IMR-90 (cell line): ENCODE measurements at regions not wholly inside any gene's neighbourhood (a gene's known extent, or its start where the extent isn't known, plus 50 kb on each side); places are given as distances from the start of the nearest gene placed in this dataset.
A peak's percentile ranks its signal among the peaks of the same experiment; 100 is the strongest.

Experiments
- ATAC-seq: fragments of 200-7000 bp; cut with Tn5 transposase; 2 replicates; pipeline ENCODE4 v1.9.1; 2020; ENCODE audit warnings: low read depth, mild to moderate bottlenecking, moderate library complexity
- BruUV-seq: library from RNA; stranded (reverse); fragments of 400-500 nt; replicated peaks from 2 replicates; lab custom pipeline; 2021; lab: Mats Ljungman, UMichigan
- CTCF ChIA-PET: fragments of 300-600 bp; formaldehyde crosslinking; extraction: SDS; loops from one replicate; lab custom pipeline; 2021; ENCODE audit warnings: antibody characterized with exemption; lab: Yijun Ruan, JAX
- POLR2A ChIA-PET: fragments of 300-600 bp; sonication (Branson Sonifier 250); formaldehyde crosslinking; loops from one replicate; lab custom pipeline; 2022; ENCODE audit warnings: antibody characterized with exemption; ENCODE audit not compliant: unreplicated experiment; lab: Charles Lee
- DNase-seq: peaks from one replicate; pipeline ENCODE4 v3.0.0; 2013
- H2AFZ ChIP-seq: replicated peaks from 2 replicates; pipeline ENCODE3; 2013; ENCODE audit warnings: low read length, mild to moderate bottlenecking; ENCODE audit not compliant: poor library complexity
- H2AK5ac ChIP-seq: 2 replicates; pipeline ENCODE4 v1.6.1; 2013; ENCODE audit warnings: low read depth, low read length, inconsistent platforms
- H2AK9ac ChIP-seq: replicated peaks from 2 replicates; pipeline ENCODE3; 2013; ENCODE audit warnings: mild to moderate bottlenecking, low read depth, low read length, moderate library complexity; ENCODE audit not compliant: poor library complexity
- H2BK120ac ChIP-seq: 2 replicates; pipeline ENCODE4 v1.6.1; 2013; ENCODE audit warnings: low read depth, low read length, inconsistent platforms
- H2BK15ac ChIP-seq: 3 replicates; pipeline ENCODE4 v1.6.1; 2013; ENCODE audit warnings: low read depth, low read length, inconsistent platforms
- H2BK20ac ChIP-seq: 2 replicates; pipeline ENCODE4 v1.6.1; 2013; ENCODE audit warnings: low read depth, mild to moderate bottlenecking, inconsistent platforms, low read length, moderate library complexity
- H2BK5ac ChIP-seq: 2 replicates; pipeline ENCODE4 v1.6.1; 2013; ENCODE audit warnings: mild to moderate bottlenecking, low read depth, low read length, inconsistent platforms; ENCODE audit not compliant: poor library complexity, severe bottlenecking
- H3K14ac ChIP-seq: replicated peaks from 2 replicates; pipeline ENCODE4 v1.6.1; 2013; ENCODE audit warnings: low read depth, low read length, inconsistent platforms
- H3K18ac ChIP-seq: 2 replicates; pipeline ENCODE4 v1.6.1; 2013; ENCODE audit warnings: low read depth, low read length, control low read depth
- H3K23ac ChIP-seq: 2 replicates; pipeline ENCODE4 v1.6.1; 2013; ENCODE audit warnings: low read depth, low read length, inconsistent platforms
- H3K27ac ChIP-seq: 2 replicates; pipeline ENCODE4 v1.5.1; 2013; ENCODE audit warnings: mild to moderate bottlenecking, control low read depth, low read length; ENCODE audit not compliant: insufficient read depth
- H3K27me3 ChIP-seq: 2 replicates; pipeline ENCODE4 v1.6.1; 2013; ENCODE audit warnings: low read length; ENCODE audit not compliant: control insufficient read depth, insufficient read depth
- H3K36me3 ChIP-seq: 2 replicates; pipeline ENCODE4 v1.6.1; 2013; ENCODE audit warnings: low read length, mixed read lengths; ENCODE audit not compliant: control insufficient read depth, insufficient read depth
- H3K4ac ChIP-seq: 2 replicates; pipeline ENCODE4 v1.6.1; 2013; ENCODE audit warnings: low read depth, low read length, inconsistent platforms
- H3K4me1 ChIP-seq: 2 replicates; pipeline ENCODE4 v1.6.1; 2013; ENCODE audit warnings: low read length, mixed read lengths; ENCODE audit not compliant: control insufficient read depth, insufficient read depth
- H3K4me2 ChIP-seq: 2 replicates; pipeline ENCODE4 v1.6.1; 2013; ENCODE audit warnings: low read depth, mild to moderate bottlenecking, control low read depth, low read length, moderate library complexity
- H3K4me3 ChIP-seq: 2 replicates; pipeline ENCODE4 v1.5.1; 2013; ENCODE audit warnings: low read depth, mild to moderate bottlenecking, control low read depth, low read length, moderate library complexity; ENCODE audit not compliant: insufficient read depth
- H3K56ac ChIP-seq: 2 replicates; pipeline ENCODE4 v1.6.1; 2013; ENCODE audit warnings: low read length, inconsistent platforms; ENCODE audit not compliant: insufficient read depth; ENCODE audit errors: extremely low read depth
- H3K79me1 ChIP-seq, 2 experiments: 2 replicates each; pipeline ENCODE4 v1.6.1; 2013; ENCODE audit warnings: low read length in 2 of 2, inconsistent platforms in 1 of 2, low read depth in 1 of 2
- H3K9ac ChIP-seq: 2 replicates; pipeline ENCODE4 v1.6.1; 2013; ENCODE audit warnings: low read depth, low read length, control low read depth
- H3K9me1 ChIP-seq: 2 replicates; pipeline ENCODE4 v1.6.1; 2013; ENCODE audit warnings: low read length, inconsistent platforms; ENCODE audit not compliant: insufficient read depth
- H3K9me3 ChIP-seq: 2 replicates; pipeline ENCODE4 v1.6.1; 2013; ENCODE audit warnings: low read length; ENCODE audit not compliant: control insufficient read depth, insufficient read depth
- H4K20me1 ChIP-seq: 2 replicates; pipeline ENCODE4 v1.6.1; 2013; ENCODE audit warnings: low read length, inconsistent platforms; ENCODE audit not compliant: insufficient read depth
- H4K5ac ChIP-seq: 2 replicates; pipeline ENCODE4 v1.6.1; 2013; ENCODE audit warnings: mild to moderate bottlenecking, low read depth, low read length, control low read depth
- H4K8ac ChIP-seq, 2 experiments: 2 replicates each; pipeline ENCODE4 v1.6.1; 2013; ENCODE audit warnings: low read depth in 2 of 2, low read length in 2 of 2, control low read depth in 1 of 2, inconsistent platforms in 1 of 2
- H4K91ac ChIP-seq: 2 replicates; pipeline ENCODE4 v1.6.1; 2013; ENCODE audit warnings: low read depth, low read length, inconsistent platforms; ENCODE audit not compliant: insufficient read depth
- BHLHE40 ChIP-seq: fragments of 150-350 bp; IDR thresholded peaks from 2 replicates; pipeline ENCODE4 v1.6.1; 2016; ENCODE audit warnings: mild to moderate bottlenecking, low read depth, low read length
- CEBPB ChIP-seq: IDR thresholded peaks from 2 replicates; pipeline ENCODE4 v1.6.1; 2012; ENCODE audit warnings: low read depth, low read length, improper control_type of control experiment
- CHD1 ChIP-seq: IDR thresholded peaks from 2 replicates; pipeline ENCODE4 v1.6.1; 2012; ENCODE audit warnings: low read depth, low read length, improper control_type of control experiment
- CTCF ChIP-seq: conservative IDR thresholded peaks from 2 replicates; pipeline ENCODE4 v1.5.1; 2012; ENCODE audit warnings: mild to moderate bottlenecking, low read depth, low read length, improper control_type of control experiment
- FOS ChIP-seq: fragments of 150-350 bp; IDR thresholded peaks from 2 replicates; pipeline ENCODE4 v1.6.1; 2016; ENCODE audit warnings: low read depth, low read length
- MAZ ChIP-seq: IDR thresholded peaks from 2 replicates; pipeline ENCODE4 v1.6.1; 2012; ENCODE audit warnings: low read depth, mild to moderate bottlenecking, low read length, improper control_type of control experiment, moderate library complexity, borderline replicate concordance
- MXI1 ChIP-seq: IDR thresholded peaks from 2 replicates; pipeline ENCODE4 v1.6.1; 2012; ENCODE audit warnings: low read depth, mild to moderate bottlenecking, low read length, moderate library complexity, borderline replicate concordance
- NFE2L2 ChIP-seq: fragments of 150-350 bp; IDR thresholded peaks from 2 replicates; pipeline ENCODE4 v1.6.1; 2016; ENCODE audit warnings: low read depth, mild to moderate bottlenecking, low read length
- POLR2A ChIP-seq: IDR thresholded peaks from 2 replicates; pipeline ENCODE4 v1.6.1; 2012; ENCODE audit warnings: mild to moderate bottlenecking, low read depth, low read length
- RAD21 ChIP-seq: IDR thresholded peaks from 2 replicates; pipeline ENCODE4 v1.6.1; 2012; ENCODE audit warnings: low read length, improper control_type of control experiment
- RCOR1 ChIP-seq: IDR thresholded peaks from 2 replicates; pipeline ENCODE4 v1.6.1; 2012; ENCODE audit warnings: mild to moderate bottlenecking, low read length, improper control_type of control experiment; ENCODE audit not compliant: insufficient replicate concordance
- RFX5 ChIP-seq: IDR thresholded peaks from 2 replicates; pipeline ENCODE4 v1.8.0; 2012; ENCODE audit warnings: low read depth, mild to moderate bottlenecking, low read length, moderate library complexity
- SMC3 ChIP-seq: fragments of 150-350 bp; IDR thresholded peaks from 2 replicates; pipeline ENCODE4 v1.6.1; 2016; ENCODE audit warnings: low read depth, mild to moderate bottlenecking, antibody characterized with exemption, low read length, moderate library complexity
- WGBS, 2 experiments: methylation state at CpG; one replicate each; pipeline versions ENCODE4 v1.1.5 to v1.1.7; 2013; ENCODE audit warnings: missing lambda C conversion rate in 2 of 2; ENCODE audit not compliant: insufficient read length in 1 of 2; ENCODE audit errors: extremely low coverage in 2 of 2; 5-methylcytosine and 5-hydroxymethylcytosine counted together
- dilution Hi-C: fragments of 300-500 bp; cut with HindIII; formaldehyde crosslinking; loops from one replicate; pipeline ENCODE4 v1.14.3; 2018; ENCODE audit warnings: low sequenced_read_pairs; ENCODE audit not compliant: unreplicated experiment
- in situ Hi-C: fragments of 300-500 bp; cut with MboI; formaldehyde crosslinking; loops from 3 replicates; pipeline ENCODE4 v1.14.3; 2019; ENCODE audit warnings: low sequenced_read_pairs, inconsistent platforms, mixed read lengths
- intact Hi-C: fragments of 100-400 bp; cut with micrococcal nuclease; formaldehyde crosslinking; loops from 2 replicates; pipeline ENCODE4 v1.10.0; 2022

GRCh38 chr12:127233016-127233415, 1034.0 kb upstream of the TMEM132C start:
- Histone ChIP-seq H2AK5ac (no peak overlapping the region; the same call in 1 of the 2 replicates), H4K5ac (no peak overlapping the region)
- intact Hi-C loops = no loop called here

More at GRCh38 chr12:127233016-127233415, 1034.0 kb upstream of the TMEM132C start:
- Histone ChIP-seq H4K20me1 (no peaks in the 10 kb centered on the region), H3K9ac (no peak overlapping the region), H3K79me1 (no peaks in the 10 kb centered on the region), H3K27me3 (no peaks in the 10 kb centered on the region), H2BK15ac (peak overlapping the region; percentile 50; the same call in 1 of the 3 replicates), H3K56ac (no peak overlapping the region), H3K4me1 (peaks cover 6% of the 10 kb centered on the region; the same call in 1 of the 2 replicates), H3K4me2 (no peak overlapping the region), H3K36me3 (no peaks in the 10 kb centered on the region), H3K23ac (no peak overlapping the region), H2AFZ (no peak overlapping the region), H4K8ac (no peak overlapping the region), H2BK120ac (peak overlapping the region; percentile 32; the same call in 1 of the 2 replicates), H2AK9ac (no peak overlapping the region), H2BK20ac (no peak overlapping the region), H3K4me3 (no peak overlapping the region), H3K18ac (no peak overlapping the region), H3K27ac (no peak overlapping the region), H3K4ac (no peak overlapping the region), H3K9me1 (no peaks in the 10 kb centered on the region), H3K14ac (no peak overlapping the region), H3K9me3 (peaks cover 18% of the 10 kb centered on the region), H2BK5ac (no peak overlapping the region), H4K91ac (no peak overlapping the region; the same call in 1 of the 2 replicates)
- no CpG with 5 or more reads among the region's 2 CpGs for WGBS, 2 experiments
- ATAC-seq (no peak), DNase-seq (no peak)
- TF ChIP-seq RCOR1 (no peak), RFX5 (no peak), POLR2A (no peak), MAZ (no peak), CHD1 (no peak), FOS (no peak), SMC3 (no peak), RAD21 (no peak), CTCF (no peak), CEBPB (no peak), BHLHE40 (no peak), MXI1 (no peak), NFE2L2 (no peak)
- POLR2A ChIA-PET = interaction anchor here (0.6 kb wide), 1 partner anchor 371 kb away, joined by 3 read pairs; no protein-coding TSS in a partner anchor
- CTCF ChIA-PET = no interaction called here
- no TSS peak for BruUV-seq
- in situ Hi-C loops (no loop called here), dilution Hi-C loops (no loop called here)
